ENCODE measurements at regions not wholly inside any gene's neighbourhood (a gene's known extent, or its start where the extent isn't known, plus 50 kb on each side); places are given as distances from the start of the nearest gene placed in this dataset.

- TF ChIP-seq NFYB (IDR thresholded peaks at IDR 0.05; ENCODE audit: insufficient read depth, low read depth, low read length) (no peak), EGR1 (IDR thresholded peaks at IDR 0.05; ENCODE audit: borderline replicate concordance in 1 of 2, low read depth in 2 of 2, low read length in 2 of 2) (no peak), IRF3 (IDR thresholded peaks at IDR 0.05) (no peak), CTCF (IDR thresholded peaks at IDR 0.05 in 2 of 3, conservative IDR thresholded peaks at IDR 0.05 in 1 of 3; ENCODE audit: control insufficient read depth in 2 of 3, extremely low read depth in 1 of 3, insufficient read depth in 1 of 3, low read depth in 3 of 3, low read length in 3 of 3) (no peak), HDAC6 (IDR thresholded peaks at IDR 0.05; ENCODE audit: unreplicated experiment) (no peak), ZNF622 (IDR thresholded peaks at IDR 0.05) (no peak), POLR2AphosphoS5 (IDR thresholded peaks at IDR 0.05; ENCODE audit: low read length) (no peak), CHD4 (IDR thresholded peaks at IDR 0.05) (no peak), ESRRA (IDR thresholded peaks at IDR 0.05; ENCODE audit: low read length) (no peak)
Measured at GRCh38 chr5:125661584-125661983, 761.6 kb upstream of the GRAMD2B start.

Data from GM12878 (cell line).